ENCODE measurements at regions not wholly inside any gene's neighbourhood (a gene's known extent, or its start where the extent isn't known, plus 50 kb on each side); places are given as distances from the start of the nearest gene placed in this dataset.

- no peak for DNase-seq (ENCODE audit: low read depth, low spot score)
Observed at GRCh38 chr9:11894136-11894535, 799.0 kb upstream of the TYRP1 start.

DNA sequence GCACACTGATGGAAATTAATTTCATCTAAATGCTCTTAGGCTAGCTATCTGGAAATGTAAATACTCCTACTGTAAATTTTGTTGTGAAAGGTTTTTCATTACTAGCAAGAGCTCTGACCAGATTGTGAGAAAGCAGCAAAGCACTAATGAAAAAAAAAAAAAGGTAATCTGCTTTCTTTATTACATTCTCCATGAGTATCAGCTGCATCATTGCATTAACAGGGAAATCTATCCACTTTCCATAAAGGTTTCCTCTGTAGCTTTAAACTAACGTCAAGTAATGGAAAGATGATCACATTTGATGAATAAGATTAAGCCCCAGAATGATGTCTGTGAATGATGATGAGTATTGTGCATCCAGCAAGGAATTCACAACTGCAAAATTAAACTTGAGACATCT is 790.6 kb upstream of the TYRP1 start:
- DNase-seq (ENCODE audit: low read depth, low spot score) = no peak

DNA sequence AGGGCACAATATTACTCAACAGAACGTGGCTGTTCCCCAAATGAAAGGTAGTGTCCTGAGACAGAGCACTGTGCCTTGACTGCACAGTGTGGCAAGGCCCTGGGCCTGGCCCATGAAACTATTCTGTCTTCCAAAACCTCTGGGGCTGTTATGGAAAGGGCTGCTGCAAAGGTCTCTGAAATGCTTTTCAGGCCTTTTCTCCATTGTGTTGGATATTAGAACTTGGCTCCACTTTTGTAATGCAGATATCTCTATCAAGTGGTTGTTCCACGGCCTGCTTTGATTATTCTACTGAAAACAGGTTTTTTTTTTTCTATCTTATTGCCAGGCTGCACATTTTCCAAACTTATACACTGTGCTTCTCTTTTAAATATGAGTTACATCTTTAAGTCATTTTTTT is 777.5 kb upstream of the TYRP1 start:
- peak; percentile 18 for DNase-seq (ENCODE audit: low read depth, low spot score)

DNA sequence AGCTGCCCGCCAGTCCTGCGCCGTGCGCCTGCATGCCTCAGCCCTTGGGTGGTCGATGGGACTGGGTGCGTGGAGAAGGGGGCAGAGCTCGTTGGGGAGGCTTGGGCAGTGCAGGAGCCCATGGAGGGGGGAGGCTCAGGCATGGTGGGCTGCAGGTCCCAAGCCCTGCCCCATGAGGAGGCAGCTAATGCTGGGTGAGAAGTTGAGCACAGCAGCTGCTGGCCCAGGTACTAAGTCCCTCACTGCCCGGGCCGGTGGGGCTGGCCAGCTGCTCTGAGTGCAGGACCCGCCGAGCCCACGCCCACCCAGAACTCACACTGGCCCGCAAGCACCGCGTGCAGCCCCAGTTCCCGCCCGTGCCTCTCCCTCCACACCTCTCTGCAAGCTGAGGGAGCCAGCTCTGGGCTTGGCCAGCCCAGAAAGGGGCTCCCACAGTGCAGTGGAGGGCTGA is 764.3 kb upstream of the TYRP1 start:
- no peak for DNase-seq (ENCODE audit: low read depth, low spot score)

DNA sequence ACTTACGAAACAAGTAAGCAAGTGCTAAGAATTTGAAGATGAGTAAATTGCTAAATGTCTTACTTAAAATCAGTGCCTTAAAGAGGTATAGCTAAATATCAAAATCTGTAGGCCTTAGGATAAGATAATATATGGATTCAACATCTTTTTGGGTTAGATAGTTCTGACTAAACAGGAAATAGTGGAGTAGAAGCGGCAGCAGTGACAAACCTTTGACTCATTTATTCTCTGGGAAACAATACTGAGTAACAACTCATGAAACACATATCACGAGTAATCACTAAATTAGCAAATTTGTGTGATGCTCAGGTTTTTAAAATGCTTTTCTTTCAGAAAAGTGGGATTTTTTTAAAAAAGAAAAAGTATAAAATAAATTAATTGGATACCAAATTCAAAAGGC is 762.1 kb upstream of the TYRP1 start:
- DNase-seq (ENCODE audit: low read depth, low spot score) = no peak

DNA sequence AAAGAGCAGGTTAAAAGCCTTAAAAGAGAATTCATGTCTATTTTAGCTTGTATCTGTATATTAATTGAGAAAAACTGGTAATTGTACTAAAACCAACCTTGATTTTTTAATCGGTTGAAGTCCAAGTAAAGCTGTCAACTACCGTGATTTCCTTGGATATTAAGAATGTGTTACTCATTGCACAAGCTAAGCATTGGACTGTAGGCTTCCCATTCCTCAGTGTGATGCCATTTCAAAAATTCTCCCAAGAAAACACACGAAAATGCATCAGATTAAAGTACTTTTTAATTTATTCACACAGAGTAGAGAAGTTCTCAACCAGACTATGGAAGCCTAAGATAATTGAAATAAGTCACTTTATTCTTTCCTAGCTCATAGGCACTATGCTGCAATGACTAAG is 761.4 kb upstream of the TYRP1 start:
- no peak for DNase-seq (ENCODE audit: low read depth, low spot score)

DNA sequence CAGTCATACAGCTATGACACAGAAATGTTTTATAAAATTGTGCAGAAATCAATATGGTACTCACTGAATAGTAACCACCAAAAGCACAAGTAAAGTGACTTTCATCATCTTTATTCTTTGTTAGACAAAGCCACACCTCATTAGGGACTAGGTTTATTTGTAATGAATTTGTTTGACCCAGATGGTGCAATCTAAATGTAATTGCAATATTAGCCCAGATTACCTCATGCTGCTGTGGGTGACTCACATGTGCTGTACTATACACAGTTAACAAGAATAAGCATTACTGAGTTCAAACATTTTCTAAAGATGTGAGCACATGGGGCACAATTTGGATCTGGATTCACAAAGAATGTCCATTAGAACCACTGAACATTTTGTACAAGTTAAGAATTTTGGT is 759.3 kb upstream of the TYRP1 start:
- DNase-seq (ENCODE audit: low read depth, low spot score) = no peak

DNA sequence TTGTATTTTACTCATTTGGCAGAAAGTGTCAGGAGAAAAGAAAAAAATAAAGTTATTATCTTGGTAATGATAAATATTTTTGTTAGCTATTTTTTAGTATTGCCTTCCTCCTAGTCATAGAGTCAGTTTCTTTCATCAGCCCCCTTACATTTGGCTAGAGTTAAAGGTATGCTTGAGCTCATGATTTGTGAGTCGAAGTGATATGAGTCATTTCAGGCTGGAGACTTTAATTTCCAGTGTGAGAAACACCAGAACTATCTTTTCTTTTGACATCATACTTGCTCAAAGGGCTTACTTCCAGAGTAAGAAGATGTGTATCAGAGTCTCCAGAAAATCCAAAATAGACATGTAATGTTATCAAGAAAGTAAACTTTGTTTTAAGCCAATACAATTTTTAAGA is 746.7 kb upstream of the TYRP1 start:
- DNase-seq (ENCODE audit: low read depth, low spot score) = no peak

DNA sequence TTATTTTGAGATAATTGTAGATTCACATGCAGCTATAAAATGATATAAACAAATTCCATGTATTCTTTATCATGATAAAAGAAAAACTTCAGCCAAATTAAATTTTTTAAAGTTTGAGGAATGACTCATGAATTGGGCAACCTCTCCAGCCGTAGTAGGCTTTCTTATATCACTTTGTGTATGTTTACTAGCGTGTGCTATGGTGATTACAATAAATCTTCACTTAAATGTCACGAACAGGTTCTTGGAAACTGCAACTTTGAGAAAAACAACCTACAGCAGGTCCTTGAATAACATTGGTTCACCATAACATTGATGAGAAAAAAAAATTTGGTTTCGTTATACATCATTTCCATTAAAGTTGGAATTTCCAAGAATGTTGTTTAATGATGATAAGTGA is 730.9 kb upstream of the TYRP1 start:
- DNase-seq (ENCODE audit: low read depth, low spot score) = no peak

GRCh38 chr9:11966786-11967185 is 726.4 kb upstream of the TYRP1 start:
- no peak for DNase-seq (ENCODE audit: low read depth, low spot score)

GRCh38 chr9:11968631-11969030 is 724.6 kb upstream of the TYRP1 start:
- DNase-seq (ENCODE audit: low read depth, low spot score) = no peak

- DNase-seq (ENCODE audit: low read depth, low spot score) = no peak
Observed at GRCh38 chr9:11973011-11973410, 720.2 kb upstream of the TYRP1 start.

- DNase-seq (ENCODE audit: low read depth, low spot score) = no peak
Observed at GRCh38 chr9:11973511-11973910, 719.7 kb upstream of the TYRP1 start.

GRCh38 chr9:11992866-11993265 is 700.3 kb upstream of the TYRP1 start:
- no peak for DNase-seq (ENCODE audit: low read depth, low spot score)

DNA sequence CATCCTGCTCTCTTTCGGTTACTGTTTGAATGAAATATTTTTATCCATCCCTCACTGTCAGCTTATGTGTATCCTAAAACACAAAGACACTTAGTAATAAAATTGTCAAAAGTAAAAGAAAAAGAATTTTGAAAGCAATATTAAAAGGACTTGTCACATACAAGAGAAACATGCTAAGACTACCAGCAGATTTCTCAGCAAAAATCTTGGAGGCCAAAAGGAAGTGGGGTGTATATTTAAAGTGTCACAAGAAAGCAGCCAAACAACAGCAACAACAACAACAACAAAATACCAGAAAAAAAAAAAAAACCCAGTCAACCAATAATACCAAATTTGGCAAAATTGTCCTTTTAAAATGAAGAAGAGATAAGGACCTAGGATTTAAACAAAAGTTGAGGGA is 678.7 kb upstream of the TYRP1 start:
- no peak for DNase-seq (ENCODE audit: low read depth, low spot score)

GRCh38 chr9:12054235-12054634 is 639.0 kb upstream of the TYRP1 start:
- DNase-seq (ENCODE audit: low read depth, low spot score) = no peak

DNA sequence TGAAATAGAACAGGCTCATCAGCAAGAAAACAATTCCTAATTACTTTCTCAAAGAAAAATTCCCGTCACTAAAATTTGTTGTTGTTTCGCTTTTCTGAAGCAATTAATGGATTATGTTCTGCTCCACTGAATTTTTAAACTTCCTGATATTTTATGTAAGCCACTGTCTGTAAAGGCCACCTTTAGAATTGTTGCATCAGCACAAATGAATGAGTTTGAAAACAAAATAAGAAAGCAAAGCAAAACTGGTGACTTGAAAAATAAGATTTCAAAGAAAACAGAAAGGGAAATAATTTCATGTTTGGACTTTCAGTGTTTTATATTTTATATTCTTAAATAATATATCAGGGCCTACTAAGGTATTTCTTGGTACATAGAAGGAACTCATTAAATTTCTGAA is 636.3 kb upstream of the TYRP1 start:
- DNase-seq (ENCODE audit: low read depth, low spot score) = no peak

- no peak for DNase-seq (ENCODE audit: low read depth, low spot score)
Observed at GRCh38 chr9:12060067-12060466, 633.1 kb upstream of the TYRP1 start.

GRCh38 chr9:12060811-12061210 is 632.4 kb upstream of the TYRP1 start:
- no peak for DNase-seq (ENCODE audit: low read depth, low spot score)

DNA sequence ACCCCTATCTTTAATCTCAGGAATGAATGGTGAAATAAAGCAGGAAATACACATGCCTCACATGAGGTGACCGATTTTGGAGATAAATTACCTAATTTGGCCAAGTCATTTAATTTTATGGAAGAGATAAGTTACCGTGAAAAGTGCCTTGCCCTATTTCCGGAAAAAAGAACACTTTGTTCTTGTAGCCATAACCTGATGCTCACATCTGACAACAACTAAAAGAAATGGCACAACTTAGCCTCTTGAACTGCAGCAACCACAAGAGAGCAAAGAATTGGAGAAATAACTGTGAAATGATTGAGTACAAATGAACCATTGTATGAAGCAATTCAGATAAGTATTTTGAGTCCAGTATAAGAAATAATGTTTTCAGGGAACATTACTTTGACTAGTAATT is 628.1 kb upstream of the TYRP1 start:
- no peak for DNase-seq (ENCODE audit: low read depth, low spot score)

GRCh38 chr9:12065686-12066085 is 627.5 kb upstream of the TYRP1 start:
- no peak for DNase-seq (ENCODE audit: low read depth, low spot score)

DNA sequence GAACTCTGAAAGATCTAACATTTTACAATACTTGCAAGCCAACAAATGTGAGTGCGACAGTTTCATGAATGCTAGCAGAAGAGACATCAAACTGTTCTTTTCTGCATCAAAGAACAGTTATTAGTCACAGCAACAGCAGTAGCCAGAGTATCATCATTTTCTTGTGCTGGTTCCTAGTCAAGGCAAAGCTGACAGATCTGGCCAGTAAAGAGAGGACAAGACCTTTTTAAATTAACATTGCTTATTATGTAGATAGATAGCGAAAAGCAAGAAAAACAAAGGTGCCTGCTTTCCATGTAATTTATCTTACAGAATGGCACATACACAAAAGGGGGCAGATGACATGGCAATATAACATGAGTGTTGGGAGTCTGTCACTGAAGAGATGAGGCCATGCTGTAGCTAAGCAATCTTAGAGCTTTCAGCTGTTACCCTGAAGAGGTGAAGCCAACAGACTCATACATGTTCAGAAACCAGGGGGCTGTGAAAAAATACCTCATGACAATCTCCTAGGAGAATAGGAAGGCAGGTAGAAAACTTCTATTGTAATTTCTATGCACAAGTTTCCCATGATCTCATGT is 626.6 kb upstream of the TYRP1 start:
- DNase-seq (ENCODE audit: low read depth, low spot score) = no peak

GRCh38 chr9:12069366-12069765 is 623.8 kb upstream of the TYRP1 start:
- DNase-seq (ENCODE audit: low read depth, low spot score) = no peak

DNA sequence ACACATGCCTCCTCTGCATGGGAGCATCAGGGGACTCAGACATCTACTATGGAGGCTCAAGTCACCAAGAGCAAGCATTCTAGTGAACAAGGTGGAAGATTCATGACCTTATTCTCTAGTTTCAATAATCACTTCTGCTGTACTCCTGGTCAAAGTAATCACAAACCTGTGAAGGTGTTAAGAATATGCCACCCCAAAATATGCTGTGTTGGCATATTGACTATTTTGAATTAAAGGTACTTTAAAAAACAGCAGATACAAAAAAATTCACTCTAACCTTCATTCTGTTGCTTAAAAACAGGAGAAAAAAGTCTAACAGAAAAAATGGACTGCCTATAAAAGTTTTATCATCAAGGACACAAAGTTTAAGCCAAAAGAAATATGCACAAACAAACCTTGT is 607.8 kb upstream of the TYRP1 start:
- no peak for DNase-seq (ENCODE audit: low read depth, low spot score)
